Neural crest cell (in vitro differentiated cells): ENCODE measurements at regions not wholly inside any gene's neighbourhood (a gene's known extent, or its start where the extent isn't known, plus 50 kb on each side); places are given as distances from the start of the nearest gene placed in this dataset.

Experiments used
- DNase-seq: peaks from one replicate; pipeline ENCODE4 v3.0.0; 2021; ENCODE audit warnings: low read depth, mixed read lengths, low spot score
- H3K27ac Mint-ChIP-seq: one replicate; pipeline ENCODE4 v1.8.0; 2021; ENCODE audit warnings: mild to moderate bottlenecking, mixed read lengths; ENCODE audit not compliant: unreplicated experiment
- H3K27me3 Mint-ChIP-seq: 2 replicates; pipeline ENCODE4 v1.8.0; 2021; ENCODE audit warnings: low read depth, mild to moderate bottlenecking, mixed read lengths
- H3K36me3 Mint-ChIP-seq: 2 replicates; pipeline ENCODE4 v1.8.0; 2021; ENCODE audit warnings: low read depth, mild to moderate bottlenecking, mixed read lengths
- H3K4me1 Mint-ChIP-seq: 2 replicates; pipeline ENCODE4 v1.8.0; 2021; ENCODE audit warnings: mixed read lengths
- H3K4me3 Mint-ChIP-seq: one replicate; pipeline ENCODE4 v1.8.0; 2021; ENCODE audit warnings: mild to moderate bottlenecking, mixed read lengths
- H3K9me3 Mint-ChIP-seq: 2 replicates; pipeline ENCODE4 v1.8.0; 2021; ENCODE audit warnings: mixed read lengths
- TF ChIP-seq, protein P1 (sequence below): fragments of 200-600 bp; sonication (generic); conservative IDR thresholded peaks from 2 replicates; pipeline ENCODE4 v1.5.0; 2021; ENCODE audit warnings: antibody characterized with exemption, mild to moderate bottlenecking

DNA sequence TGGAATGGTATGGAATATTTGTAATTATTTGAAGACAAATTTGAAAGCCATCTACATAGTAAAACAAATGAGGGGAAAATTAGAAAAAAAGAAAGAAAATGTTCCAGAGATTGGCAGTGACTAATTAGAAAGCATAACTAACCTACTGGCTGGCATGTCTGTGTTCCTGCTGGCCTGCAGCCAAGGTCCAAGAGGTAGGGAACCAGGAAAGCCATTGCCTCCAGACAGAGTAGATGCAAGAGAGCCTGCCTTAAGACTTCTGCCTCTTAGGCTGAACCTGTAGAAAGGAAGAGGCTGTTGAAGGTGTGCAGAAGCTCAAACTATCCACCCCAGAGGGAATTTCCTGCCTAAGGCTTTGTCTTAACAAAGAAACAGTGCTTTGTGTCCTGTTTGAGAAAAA lies 982.0 kb downstream of the SORCS1 start:
- H3K36me3 Mint-ChIP-seq = no peaks in the 10 kb centered on the region

DNA sequence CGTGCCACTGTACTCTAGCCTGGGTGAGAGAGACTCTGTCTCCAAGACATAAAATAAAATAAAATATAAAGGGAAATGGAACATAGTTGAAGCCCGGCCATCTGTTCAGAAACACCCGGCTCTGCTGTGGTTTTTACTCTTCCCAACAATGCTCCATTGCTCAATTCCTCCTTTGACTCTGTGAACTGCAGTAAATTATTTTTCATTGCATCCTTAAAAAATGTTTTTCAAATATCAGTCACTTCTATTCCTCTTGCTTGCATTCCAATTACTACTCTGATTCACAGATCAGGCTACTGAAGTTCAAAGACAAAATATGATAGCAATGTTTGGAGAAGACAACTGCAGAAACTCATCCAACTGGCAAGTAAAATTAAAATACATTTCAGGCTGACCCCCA lies 983.0 kb downstream of the SORCS1 start:
- H3K9me3 Mint-ChIP-seq = no peaks in the 10 kb centered on the region
- DNase-seq = no peak
- no peaks in the 10 kb centered on the region for H3K36me3 Mint-ChIP-seq
- H3K27ac Mint-ChIP-seq = no peak overlapping the region
- no peaks in the 10 kb centered on the region for H3K27me3 Mint-ChIP-seq
- peaks cover 5% of the 10 kb centered on the region for H3K4me1 Mint-ChIP-seq
- TF ChIP-seq, protein P1, sequence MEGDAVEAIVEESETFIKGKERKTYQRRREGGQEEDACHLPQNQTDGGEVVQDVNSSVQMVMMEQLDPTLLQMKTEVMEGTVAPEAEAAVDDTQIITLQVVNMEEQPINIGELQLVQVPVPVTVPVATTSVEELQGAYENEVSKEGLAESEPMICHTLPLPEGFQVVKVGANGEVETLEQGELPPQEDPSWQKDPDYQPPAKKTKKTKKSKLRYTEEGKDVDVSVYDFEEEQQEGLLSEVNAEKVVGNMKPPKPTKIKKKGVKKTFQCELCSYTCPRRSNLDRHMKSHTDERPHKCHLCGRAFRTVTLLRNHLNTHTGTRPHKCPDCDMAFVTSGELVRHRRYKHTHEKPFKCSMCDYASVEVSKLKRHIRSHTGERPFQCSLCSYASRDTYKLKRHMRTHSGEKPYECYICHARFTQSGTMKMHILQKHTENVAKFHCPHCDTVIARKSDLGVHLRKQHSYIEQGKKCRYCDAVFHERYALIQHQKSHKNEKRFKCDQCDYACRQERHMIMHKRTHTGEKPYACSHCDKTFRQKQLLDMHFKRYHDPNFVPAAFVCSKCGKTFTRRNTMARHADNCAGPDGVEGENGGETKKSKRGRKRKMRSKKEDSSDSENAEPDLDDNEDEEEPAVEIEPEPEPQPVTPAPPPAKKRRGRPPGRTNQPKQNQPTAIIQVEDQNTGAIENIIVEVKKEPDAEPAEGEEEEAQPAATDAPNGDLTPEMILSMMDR = no peak
- no peak overlapping the region for H3K4me3 Mint-ChIP-seq

More for the DNA sequence above, 982.0 kb downstream of the SORCS1 start:
- TF ChIP-seq, protein P1 = no peak
- Mint-ChIP-seq H3K27me3 (no peaks in the 10 kb centered on the region), H3K27ac (no peak overlapping the region), H3K4me3 (no peak overlapping the region), H3K9me3 (no peaks in the 10 kb centered on the region), H3K4me1 (peaks cover 5% of the 10 kb centered on the region)
- no peak for DNase-seq

DNA sequence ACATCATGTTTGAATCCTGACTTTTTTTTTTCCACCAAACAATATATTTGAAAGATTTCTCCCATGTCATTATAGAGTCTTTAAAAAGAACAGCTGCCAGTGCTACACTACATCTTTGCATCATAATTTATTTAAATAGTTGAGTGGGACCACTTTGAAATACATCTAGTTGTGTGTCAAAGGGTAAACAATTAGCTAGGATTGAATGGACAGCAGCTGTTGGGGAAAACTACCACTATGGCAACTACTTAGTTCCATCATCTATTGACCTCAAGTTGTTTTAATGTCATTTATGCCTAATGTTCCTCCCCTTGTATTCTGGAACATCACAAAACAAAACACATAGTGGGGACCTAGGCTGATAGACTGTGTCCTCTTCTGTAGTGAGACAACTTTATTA lies 985.1 kb downstream of the SORCS1 start:
- Mint-ChIP-seq H3K9me3 (no peaks in the 10 kb centered on the region), H3K27ac (no peak overlapping the region), H3K4me1 (peaks cover 10% of the 10 kb centered on the region), H3K36me3 (no peaks in the 10 kb centered on the region), H3K27me3 (no peaks in the 10 kb centered on the region), H3K4me3 (no peak overlapping the region)
- DNase-seq = no peak
- TF ChIP-seq, protein P1 = no peak

DNA sequence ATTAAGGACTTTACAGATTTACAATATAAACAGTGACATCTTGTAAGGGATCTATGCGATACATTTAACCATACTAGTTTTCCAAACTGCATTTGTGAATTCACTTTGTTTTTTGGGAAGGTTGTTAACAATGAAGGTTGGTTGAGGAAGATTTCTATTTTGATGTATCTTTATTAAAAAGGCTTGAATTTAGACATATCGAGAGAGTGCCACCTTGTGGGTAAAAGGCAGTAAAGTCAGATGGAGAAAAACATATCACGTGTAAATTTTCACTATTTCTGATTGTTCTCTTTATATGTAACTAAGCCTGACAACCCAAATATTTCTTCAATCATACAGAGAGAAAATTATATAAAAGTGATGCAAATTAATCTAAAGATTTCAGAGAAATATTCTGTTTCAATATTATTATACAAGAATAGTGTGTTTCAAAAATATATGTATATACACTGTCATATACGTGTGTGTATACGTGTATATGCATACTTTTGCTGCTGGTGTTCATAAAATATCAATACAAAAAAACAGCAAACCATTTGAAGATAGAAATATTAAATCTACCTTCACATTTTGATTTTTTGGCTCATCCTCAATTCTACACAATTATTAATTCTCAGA lies 988.6 kb downstream of the SORCS1 start:
- H3K36me3 Mint-ChIP-seq = no peaks in the 10 kb centered on the region
- no peak for DNase-seq
- H3K27me3 Mint-ChIP-seq = no peaks in the 10 kb centered on the region
- H3K4me3 Mint-ChIP-seq = no peak overlapping the region
- no peak overlapping the region for H3K27ac Mint-ChIP-seq
- no peaks in the 10 kb centered on the region for H3K9me3 Mint-ChIP-seq
- TF ChIP-seq, protein P1 = peak; percentile 83
- H3K4me1 Mint-ChIP-seq = peaks cover 10% of the 10 kb centered on the region

DNA sequence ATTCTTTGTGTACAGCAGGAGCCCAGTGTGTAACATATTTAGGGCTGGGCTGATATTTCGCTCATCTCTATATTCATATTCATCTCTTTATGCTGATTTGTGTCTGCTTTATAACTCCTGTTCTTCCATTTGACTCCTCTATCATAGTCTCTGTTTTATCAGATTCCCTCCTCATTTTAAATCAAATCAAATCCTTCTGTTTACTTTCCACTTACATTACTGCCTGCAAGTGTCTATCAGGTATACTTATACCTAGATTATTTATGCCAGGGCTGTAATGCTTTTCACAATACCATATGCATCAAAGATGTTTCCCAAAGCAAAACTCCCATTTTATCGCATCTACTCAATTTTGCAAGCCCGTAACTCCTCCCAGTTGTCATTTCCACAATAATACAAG lies 990.7 kb downstream of the SORCS1 start:
- Mint-ChIP-seq H3K4me3 (no peak overlapping the region), H3K36me3 (no peaks in the 10 kb centered on the region), H3K27ac (no peak overlapping the region), H3K9me3 (no peaks in the 10 kb centered on the region), H3K27me3 (no peaks in the 10 kb centered on the region), H3K4me1 (peaks cover 4% of the 10 kb centered on the region)
- TF ChIP-seq, protein P1 = no peak
- DNase-seq = no peak
